ENCODE measurements at regions not wholly inside any gene's neighbourhood (a gene's known extent, or its start where the extent isn't known, plus 50 kb on each side); places are given as distances from the start of the nearest gene placed in this dataset.

- ATAC-seq (ENCODE audit: low read depth), result no peak
Observed at GRCh38 chrX:77143907-77144306, 303.3 kb upstream of the FGF16 start.

GRCh38 chrX:77160301-77160700 lies 286.9 kb upstream of the FGF16 start:
- intact Hi-C loops (cut with micrococcal nuclease), result no loop called here
- POLR2A ChIA-PET, result no interaction called here
- no peak overlapping the region for H3K4me3 Mint-ChIP-seq

More at GRCh38 chrX:77143907-77144306, 303.3 kb upstream of the FGF16 start:
- H3K27ac Mint-ChIP-seq, result no peak overlapping the region
- H3K4me1 Mint-ChIP-seq, result no peaks in the 10 kb centered on the region
- H3K36me3 Mint-ChIP-seq (ENCODE audit: low read depth), result no peaks in the 10 kb centered on the region
- DNase-seq, result no peak
- intact Hi-C loops (cut with micrococcal nuclease), result no loop called here
- H3K4me3 Mint-ChIP-seq, result no peak overlapping the region
- peaks cover 3% of the 10 kb centered on the region for H3K9me3 Mint-ChIP-seq
- no peak for TF ChIP-seq CTCF (IDR thresholded peaks at IDR 0.05)
- H3K27me3 Mint-ChIP-seq, result no peaks in the 10 kb centered on the region
- CTCF ChIA-PET, result no interaction called here
- POLR2A ChIA-PET, result no interaction called here

GRCh38 chrX:77162777-77163176 lies 284.4 kb upstream of the FGF16 start:
- DNase-seq, result no peak
- no peaks in the 10 kb centered on the region for H3K36me3 Mint-ChIP-seq (ENCODE audit: low read depth)
- no peak overlapping the region for H3K4me3 Mint-ChIP-seq
- H3K9me3 Mint-ChIP-seq, result peaks cover 8% of the 10 kb centered on the region
- intact Hi-C loops (cut with micrococcal nuclease), result no loop called here
- no peak for ATAC-seq (ENCODE audit: low read depth)
- H3K27me3 Mint-ChIP-seq, result no peaks in the 10 kb centered on the region
- no peak overlapping the region for H3K27ac Mint-ChIP-seq
- ChIA-PET CTCF (no interaction called here), POLR2A (no interaction called here)
- TF ChIP-seq CTCF (IDR thresholded peaks at IDR 0.05), result no peak
- H3K4me1 Mint-ChIP-seq, result no peaks in the 10 kb centered on the region

More at GRCh38 chrX:77160301-77160700, 286.9 kb upstream of the FGF16 start:
- no peaks in the 10 kb centered on the region for H3K4me1 Mint-ChIP-seq
- ATAC-seq (ENCODE audit: low read depth), result no peak
- DNase-seq, result no peak
- no peaks in the 10 kb centered on the region for H3K36me3 Mint-ChIP-seq (ENCODE audit: low read depth)
- no peak overlapping the region for H3K27ac Mint-ChIP-seq
- H3K27me3 Mint-ChIP-seq, result no peaks in the 10 kb centered on the region
- CTCF ChIA-PET, result no interaction called here
- H3K9me3 Mint-ChIP-seq, result peaks cover 8% of the 10 kb centered on the region
- TF ChIP-seq CTCF (IDR thresholded peaks at IDR 0.05), result no peak

GRCh38 chrX:77167993-77168392 lies 279.2 kb upstream of the FGF16 start:
- ChIA-PET POLR2A (no interaction called here), CTCF (no interaction called here)
- Mint-ChIP-seq H3K9me3 (no peaks in the 10 kb centered on the region), H3K27ac (no peak overlapping the region), H3K36me3 (ENCODE audit: low read depth) (no peaks in the 10 kb centered on the region), H3K4me1 (no peaks in the 10 kb centered on the region), H3K27me3 (no peaks in the 10 kb centered on the region), H3K4me3 (no peak overlapping the region)
- intact Hi-C loops (cut with micrococcal nuclease), result no loop called here
- ATAC-seq (ENCODE audit: low read depth) (no peak), DNase-seq (no peak)
- no peak for TF ChIP-seq CTCF (IDR thresholded peaks at IDR 0.05)

- H3K36me3 Mint-ChIP-seq (ENCODE audit: low read depth), result no peaks in the 10 kb centered on the region
- no peak overlapping the region for H3K27ac Mint-ChIP-seq
Observed at GRCh38 chrX:77174680-77175519, 272.3 kb upstream of the FGF16 start.

More at GRCh38 chrX:77174680-77175519, 272.3 kb upstream of the FGF16 start:
- Mint-ChIP-seq H3K4me1 (no peaks in the 10 kb centered on the region), H3K4me3 (no peak overlapping the region), H3K9me3 (no peaks in the 10 kb centered on the region), H3K27me3 (no peaks in the 10 kb centered on the region)
- no peak for DNase-seq
- no peak for ATAC-seq (ENCODE audit: low read depth)
- intact Hi-C loops (cut with micrococcal nuclease), result no loop called here
- ChIA-PET POLR2A (no interaction called here), CTCF (no interaction called here)
- TF ChIP-seq CTCF (IDR thresholded peaks at IDR 0.05), result no peak

Measured in activated B cell treated with CpG ODN at 0.5 μM for 24 hours (primary cell).